CD4-positive, alpha-beta T cell treated with Interleukin-1 beta for 1 hour (primary cell): ENCODE measurements at regions not wholly inside any gene's neighbourhood (a gene's known extent, or its start where the extent isn't known, plus 50 kb on each side); places are given as distances from the start of the nearest gene placed in this dataset.
"Not testable (repeated sequence)": the region's sequence is repeated elsewhere in the genome, so short reads cannot be mapped to it uniquely, and the experiment has no call there.

Source experiments
- DNase-seq, 2 donors: peaks; one replicate each; pipeline ENCODE4 v3.0.0-alpha.2; 2020 to 2022

DNA sequence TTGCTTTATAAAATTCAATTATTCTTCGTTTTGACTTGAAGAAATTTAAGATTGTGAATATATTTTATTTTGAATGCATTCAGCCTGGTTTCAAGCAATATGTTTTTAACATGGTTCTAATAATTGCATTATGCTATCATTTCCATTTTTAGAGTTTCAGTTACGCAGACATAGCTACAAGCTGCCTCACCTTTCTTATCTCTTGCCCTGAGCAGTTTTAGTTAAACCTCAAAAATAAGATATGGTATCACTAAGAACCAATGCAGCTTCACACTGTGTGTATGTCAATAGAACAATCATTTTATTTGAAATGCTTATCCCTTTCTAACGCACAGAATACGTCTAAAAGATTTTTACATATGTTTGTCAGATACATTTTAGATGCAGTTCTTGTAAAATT lies 632.6 kb upstream of the KCND2 start:
- DNase-seq: no peak

DNA sequence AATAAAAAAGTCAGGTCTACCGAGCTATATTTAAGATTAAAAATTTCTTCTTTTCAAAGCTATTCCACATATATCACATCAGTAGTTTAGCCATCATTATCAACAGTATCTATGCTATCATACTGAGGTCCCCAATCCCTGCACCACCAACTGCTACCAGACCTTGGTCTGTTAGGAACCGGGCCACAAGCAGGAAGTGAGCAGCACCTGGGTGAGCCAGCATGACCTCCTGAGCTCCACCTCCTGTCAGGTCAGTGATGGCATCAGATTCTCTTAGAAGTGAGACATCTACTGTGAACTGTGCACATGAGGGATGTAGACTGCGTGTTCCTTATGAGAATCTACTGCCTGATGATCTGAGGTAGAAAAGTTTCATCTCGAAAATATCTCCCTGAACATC lies 632.1 kb upstream of the KCND2 start:
- DNase-seq: no peak

DNA sequence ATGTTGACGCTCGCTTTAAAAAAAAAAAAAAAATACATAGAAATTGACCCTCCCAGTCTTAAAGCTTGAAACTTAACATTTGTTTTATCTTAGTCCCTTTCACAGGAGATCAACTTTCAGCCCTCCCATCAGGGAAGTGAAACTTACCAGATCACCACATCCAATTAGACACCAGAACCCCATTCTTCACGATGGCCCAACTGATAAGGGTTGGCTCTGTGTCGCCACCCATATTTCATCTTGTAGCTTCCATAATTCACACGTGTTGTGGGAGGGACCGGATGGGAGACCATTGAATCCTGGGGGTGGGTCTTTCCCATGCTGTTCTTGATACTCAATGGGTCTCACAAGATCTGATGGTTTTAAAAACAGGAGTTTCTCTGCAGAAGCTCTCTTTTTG lies 629.4 kb upstream of the KCND2 start:
- DNase-seq: no peak

DNA sequence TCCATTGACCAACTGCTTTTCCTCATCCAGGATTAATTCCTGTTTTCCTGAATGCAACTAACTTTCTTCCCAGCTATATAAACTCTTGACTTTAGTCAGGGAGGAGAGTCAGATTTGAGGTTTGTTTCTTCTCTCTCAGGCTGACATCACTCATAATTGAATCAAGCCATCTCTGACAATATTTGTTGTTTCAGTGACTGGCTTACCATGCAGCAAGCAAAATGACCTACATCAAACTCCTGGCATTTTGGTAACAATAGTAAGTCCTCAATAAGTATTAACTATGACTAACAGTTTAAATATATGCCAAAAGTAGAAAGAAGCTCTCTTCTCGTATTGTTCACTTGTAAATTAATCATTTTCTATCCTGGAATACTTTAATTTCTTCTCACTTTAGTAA lies 625.7 kb upstream of the KCND2 start:
- DNase-seq: no peak

DNA sequence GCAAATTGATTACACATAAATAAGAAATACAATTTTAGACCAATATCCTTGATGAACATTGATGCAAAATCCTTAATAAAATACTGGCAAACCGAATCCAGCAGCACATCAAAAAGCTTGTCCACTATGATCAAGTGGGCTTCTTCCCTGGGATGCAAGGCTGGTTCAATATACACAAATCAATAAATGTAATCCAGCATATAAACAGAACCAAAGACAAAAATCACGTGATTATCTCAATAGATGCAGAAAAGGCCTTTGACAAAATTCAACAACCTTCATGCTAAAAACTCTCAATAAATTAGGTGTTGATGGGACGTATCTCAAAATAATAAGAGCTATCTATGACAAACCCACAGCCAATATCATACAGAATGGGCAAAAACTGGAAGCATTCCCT lies 624.2 kb upstream of the KCND2 start:
- not testable (repeated sequence) for DNase-seq

DNA sequence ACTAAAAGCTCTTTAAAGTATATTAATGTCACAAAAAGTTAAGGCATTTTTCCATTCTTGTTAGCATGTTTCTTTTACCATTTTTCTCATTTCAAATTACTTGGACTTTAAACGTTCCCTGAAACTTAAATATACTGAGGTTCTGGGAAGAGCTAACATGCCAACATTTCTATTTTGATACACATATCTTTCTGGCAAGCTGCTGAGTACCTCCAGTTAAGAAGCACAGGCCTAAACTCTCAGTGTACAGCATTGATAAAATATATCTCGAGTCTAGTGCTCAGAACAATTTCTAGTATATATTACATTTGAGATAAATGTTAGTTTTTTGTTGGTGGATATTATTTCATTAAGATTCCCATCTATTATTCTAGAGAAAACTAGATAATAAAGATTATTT lies 612.9 kb upstream of the KCND2 start:
- DNase-seq: no peak

DNA sequence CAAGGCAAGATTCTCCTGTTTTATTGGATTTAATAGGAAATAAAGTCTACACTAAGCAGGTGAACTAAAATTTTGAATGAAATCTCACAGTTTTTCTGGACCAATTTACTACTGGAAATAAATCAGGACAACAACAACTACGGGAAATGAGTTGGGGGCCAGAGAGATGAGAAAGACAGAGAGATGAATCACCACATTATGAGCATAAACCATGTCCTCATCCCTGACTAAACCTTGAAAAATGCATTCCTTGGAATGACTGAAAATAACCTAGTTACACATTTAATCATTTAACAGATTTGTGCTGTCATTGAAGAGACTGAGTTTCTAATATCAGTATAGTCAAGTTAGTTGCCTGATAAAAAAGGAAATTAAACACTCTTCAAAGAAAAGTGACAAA lies 608.4 kb upstream of the KCND2 start:
- DNase-seq: no peak

DNA sequence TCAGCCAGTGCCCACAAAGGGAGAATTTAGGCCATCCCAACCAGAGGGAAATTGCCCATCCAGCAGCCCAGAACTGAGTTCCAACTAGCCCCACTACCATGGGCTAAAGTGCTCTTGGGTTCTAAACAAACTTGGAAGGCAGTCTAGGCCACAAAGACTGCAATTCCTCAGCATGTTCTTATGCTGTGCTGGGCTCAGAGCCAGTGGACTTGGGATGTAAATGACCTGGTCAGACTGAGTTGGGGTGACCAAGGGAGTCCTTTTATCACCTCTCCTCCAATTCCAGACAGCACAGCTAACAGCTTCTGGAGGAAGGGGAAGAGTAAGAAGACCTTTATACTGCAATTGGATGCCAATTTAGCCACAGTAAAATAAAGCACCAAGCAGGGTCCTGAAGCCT lies 607.2 kb upstream of the KCND2 start:
- no peak for DNase-seq

DNA sequence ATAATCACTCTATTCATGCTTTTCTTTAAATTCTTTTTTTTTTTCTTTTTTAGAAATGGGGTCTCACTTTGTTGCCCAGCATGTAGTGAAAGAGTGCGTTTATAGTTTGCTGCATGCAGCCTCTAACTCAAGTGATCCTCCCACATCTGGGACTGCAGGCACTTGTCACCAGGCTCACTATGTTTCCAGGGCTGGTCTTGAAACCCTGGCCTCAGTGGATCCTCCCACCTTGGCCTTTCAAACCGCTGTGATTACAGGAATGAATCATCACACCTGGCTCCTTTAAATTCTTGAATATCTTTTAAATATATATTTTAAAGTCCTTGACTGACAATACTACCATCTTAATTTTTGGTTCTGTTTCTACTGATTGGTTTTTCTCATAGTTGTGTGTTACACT lies 591.6 kb upstream of the KCND2 start:
- no peak for DNase-seq

DNA sequence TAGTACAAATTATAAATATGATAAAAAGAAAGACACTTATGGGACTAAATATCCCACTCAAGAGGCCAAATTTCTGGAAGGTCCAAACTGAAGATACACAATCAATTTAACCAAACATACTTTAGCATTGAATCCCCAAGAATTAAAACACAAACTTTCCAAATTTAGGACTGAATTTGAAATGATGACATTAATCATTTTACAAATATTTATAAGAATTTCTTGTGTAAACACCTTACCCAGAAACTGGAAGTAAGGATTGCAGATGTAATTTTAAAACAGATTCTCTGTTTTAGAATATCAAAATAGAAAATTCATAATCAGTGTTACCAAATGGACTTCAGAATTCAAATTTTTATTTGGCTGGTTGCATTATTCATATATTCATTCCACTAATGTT lies 588.2 kb upstream of the KCND2 start:
- no peak for DNase-seq

DNA sequence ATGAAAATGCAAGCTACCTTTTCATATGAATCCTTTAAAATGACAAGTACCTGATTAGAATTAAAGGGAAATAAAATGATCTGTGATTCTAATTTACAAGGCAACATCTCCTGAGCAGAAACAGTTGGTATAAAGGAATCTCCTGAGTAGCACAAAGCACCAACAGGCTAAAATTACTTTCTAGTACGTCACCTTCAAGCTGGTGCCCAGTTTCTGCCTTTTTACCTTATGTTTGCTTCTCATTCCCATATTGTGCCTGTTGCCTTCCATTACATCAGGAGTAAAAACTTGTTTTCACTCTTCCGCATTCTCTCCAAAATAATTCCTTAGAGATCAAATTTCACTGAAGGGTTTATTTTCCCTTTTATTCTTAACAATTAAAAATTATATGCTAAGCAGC lies 587.1 kb upstream of the KCND2 start:
- DNase-seq: no peak

DNA sequence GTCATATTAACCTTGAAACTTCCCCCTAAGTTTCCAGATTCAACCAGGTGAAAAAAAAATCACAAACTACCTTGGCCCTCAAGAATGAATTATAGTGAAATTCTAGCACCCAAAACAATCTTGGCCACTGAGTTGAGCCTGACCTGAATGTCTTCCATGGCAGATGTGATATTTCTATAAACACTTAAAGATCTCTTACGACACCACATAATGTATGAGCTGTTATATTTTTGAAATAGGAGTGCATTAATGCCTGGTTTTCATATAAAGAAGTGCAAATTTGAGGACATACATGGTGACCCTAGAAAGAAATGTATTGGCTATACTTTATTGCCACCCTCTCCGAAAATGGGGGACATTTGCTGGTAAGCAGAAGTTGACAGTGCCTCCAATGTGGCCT lies 584.1 kb upstream of the KCND2 start:
- no peak for DNase-seq

DNA sequence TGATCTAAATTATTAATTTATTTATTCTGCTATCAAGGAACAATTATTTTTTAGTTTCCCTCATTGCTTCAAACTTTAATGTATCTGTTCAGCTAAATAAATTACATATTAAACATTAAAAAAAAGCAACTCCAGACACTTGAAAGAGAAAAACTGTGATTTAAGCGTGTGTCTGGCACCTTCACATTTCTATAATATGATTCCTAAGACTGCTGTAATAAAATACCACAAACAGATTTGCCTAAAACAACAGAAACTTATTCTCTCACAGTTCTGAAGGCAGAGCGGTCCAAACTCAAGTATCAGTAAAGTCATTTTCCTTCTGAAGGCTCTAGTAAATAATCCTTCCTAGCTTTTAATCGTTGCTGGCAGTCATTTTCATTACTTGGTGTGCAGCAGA lies 580.4 kb upstream of the KCND2 start:
- DNase-seq: no peak

DNA sequence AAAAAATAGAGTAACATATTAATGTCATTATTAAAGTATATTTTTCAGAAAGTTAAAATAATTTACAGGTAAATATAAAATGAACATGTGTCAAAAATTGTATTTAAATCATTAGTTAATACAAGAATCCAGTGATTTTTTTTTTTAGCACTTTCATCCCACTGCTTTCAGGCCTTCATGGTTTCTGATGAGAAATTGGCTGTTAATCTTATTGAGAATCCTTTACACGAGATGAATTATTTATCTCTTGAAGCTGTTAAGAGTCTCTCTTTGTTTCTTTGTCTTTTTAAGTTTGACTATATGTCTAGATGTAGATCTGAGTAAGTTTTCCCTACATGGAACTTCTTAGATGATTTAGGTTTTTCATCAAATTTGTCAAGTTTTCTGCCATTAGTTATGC lies 578.5 kb upstream of the KCND2 start:
- DNase-seq: no peak

DNA sequence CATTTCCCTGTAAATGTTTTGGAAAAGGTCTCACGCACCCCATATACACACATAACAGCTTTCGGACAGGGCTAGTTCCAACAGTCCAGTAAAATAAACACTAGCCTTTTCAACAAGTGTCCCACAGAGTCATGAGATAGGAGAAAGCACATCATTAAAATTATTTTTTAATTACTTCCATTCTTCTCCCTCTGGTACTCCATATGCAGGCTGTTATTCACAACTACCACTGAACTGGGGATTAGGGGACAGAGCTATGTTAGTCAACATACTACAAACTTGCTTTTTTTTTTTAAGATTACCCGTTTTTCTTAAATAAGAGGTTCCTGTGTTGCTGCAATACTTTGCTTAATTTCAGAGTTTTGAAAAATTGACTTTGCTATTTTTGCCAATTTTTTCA lies 576.6 kb upstream of the KCND2 start:
- DNase-seq: no peak

DNA sequence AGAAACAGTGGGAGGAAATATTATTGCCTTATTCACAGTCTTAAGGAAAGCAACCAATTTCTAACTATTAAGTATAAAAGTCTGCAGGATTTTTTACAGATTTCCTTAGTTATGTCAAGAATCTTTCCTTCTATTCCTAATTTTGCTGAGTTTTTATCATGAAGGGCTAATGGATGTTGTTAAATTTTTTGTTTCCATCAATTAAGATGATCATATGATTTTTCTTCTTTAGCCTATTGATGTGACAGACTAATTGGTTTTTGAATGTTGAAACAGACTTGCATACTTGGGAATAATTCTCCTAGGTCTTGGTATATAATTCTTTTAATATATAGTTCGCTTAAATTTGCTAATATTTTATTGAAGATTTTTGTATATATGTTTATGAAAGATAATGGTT lies 569.1 kb upstream of the KCND2 start:
- no peak for DNase-seq

DNA sequence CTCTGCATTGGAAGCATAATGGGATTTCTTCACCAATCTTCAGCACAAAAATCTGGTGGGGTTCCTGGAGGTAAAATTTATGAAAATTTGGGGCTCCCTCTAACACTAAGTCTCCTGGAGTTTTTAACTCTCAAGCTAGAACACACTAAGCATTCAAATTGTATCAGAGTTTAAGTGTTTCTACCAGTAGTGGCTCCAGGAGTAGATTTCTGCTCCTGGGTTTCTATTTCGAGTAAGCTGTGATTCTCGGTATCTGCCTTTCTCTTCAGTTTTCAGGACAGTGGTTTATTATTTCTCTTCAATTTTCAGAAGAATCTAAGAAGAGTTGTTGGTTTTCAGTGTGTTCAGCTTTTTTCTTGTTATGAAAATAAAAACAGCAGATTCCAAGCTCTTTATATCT lies 566.4 kb upstream of the KCND2 start:
- no peak for DNase-seq

DNA sequence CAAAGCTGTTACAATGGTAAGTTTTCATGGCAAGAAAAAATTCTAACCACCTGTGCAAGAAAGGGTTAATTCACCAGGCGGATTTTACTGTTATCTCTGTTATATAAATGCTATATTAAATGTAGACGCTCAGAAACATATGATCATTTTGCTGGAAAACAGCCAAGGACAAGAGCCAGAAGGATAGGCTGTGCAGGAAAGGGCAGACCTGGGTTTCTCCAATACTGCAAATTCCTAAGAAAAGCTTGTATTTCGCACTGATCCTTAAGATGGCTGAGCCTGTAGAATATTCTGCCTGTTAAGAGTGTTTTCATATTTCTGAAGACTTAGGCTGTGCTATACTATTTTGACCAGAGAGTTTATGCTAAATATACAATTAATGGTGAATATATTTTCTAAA lies 564.1 kb upstream of the KCND2 start:
- DNase-seq: no peak

DNA sequence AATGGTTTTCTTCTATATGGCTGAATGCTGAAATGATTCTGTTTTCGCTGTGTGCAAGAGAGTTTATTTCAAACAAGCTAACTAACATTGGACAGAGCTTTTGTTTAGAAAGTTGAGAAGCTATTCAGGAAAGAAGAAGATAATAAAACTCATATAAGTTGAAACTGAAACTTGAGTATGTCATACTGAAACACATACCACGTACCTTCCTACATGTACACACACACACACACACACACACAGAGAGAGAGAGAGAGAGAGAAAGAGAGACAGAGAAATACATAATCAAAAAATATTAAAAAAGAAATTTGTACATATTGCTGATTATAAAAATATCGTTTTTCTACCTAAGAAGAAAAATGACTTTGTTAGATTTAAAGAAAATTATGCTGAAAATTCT lies 561.9 kb upstream of the KCND2 start:
- DNase-seq: no peak

DNA sequence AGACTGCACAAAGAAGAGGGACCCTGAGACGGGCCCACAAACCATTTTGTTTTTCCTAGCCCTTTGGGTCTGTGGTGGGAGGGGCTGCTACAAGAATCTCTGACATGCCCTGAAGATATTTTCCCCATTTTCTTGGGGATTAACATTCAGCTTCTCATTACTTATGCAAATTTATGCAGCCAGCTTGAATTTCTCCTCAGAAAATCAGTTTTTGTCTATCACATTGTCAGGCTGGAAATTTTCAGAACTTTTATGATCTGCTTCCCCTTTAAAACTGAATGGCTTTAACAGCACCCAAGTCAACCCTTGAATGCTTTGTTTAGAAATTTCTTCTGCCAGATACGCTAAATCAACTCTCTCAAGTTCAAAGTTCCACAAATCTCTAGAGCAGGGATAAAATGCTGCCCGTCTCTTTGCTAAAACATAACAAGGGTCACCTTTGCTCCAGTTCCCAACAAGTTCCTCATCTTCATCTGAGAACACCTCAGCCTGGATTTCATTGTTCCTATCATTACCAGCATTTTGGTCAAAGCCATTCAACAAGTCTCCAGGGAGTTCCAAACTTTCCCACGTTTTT lies 560.0 kb upstream of the KCND2 start:
- DNase-seq: no peak

DNA sequence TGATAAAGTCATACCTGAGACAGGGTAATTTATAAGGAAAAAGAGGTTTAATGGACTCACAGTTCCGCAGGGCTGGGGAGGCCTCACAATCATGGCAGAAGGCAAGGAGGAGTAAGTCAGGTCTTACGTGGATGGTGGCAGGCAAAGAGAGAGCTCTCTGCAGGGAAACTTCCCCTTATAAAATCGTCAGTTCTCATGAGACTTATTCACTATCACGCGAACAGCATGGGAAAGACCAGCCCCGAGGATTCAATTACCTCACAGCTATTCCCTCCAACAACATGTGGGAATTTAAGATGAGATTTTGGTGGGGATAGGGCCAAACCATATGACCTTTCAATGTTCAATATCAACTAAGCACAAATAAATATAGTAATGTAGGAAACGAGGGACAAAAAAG lies 559.4 kb upstream of the KCND2 start:
- DNase-seq: no peak

DNA sequence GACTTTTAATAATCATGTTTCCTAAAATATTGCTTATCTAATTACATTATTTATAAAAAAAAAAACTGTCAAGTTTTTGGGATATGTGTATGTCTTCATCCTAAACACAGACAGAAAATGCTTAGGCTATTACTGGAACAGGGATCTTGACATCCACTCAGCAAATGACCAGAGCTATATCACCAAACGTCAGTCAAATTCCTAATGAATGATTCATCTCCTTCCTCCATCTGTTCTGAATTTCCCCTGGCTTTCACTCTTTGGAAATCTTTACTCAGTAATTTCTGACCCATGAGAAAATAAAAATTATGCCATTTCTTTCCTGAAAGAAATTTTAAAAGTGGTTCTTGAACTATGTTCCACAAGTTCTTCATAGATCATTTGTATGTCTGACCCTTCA lies 552.4 kb upstream of the KCND2 start:
- DNase-seq: no peak

DNA sequence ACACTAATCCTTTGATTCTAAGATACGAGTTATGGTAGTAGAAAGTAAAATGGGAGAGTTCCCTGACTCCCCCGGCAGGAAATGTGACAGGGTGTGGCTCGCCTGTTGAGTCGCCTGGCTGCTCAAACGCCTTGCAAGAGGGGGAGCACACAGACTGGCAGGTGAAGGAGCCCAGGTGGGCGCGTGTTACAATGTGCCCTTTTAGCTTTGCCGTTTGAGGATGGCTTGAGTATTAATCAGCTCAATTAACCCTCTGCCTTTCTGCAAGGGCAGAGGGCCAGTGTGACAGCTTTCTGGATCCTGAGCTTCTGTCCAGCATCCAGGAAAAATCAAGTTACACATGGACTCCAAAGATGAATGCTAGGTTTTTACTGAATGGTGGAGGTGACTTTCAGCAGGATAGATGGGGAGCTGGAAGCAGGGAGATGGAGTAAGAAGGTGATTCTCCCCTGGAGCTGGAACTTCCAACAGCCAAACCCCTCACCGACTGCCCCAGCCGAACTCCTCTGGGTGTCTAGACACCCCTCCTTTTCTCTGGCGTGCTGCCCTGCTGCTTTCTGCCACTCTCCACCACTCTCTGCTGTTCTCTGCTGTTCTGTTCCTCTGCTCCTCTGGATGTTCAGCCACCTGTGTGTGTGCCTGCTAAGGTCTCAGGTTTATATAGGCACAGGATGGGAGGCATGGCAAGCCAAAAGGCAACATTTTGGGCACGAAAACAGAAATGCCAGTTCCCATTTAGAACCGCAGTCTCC lies 548.8 kb upstream of the KCND2 start:
- no peak for DNase-seq

DNA sequence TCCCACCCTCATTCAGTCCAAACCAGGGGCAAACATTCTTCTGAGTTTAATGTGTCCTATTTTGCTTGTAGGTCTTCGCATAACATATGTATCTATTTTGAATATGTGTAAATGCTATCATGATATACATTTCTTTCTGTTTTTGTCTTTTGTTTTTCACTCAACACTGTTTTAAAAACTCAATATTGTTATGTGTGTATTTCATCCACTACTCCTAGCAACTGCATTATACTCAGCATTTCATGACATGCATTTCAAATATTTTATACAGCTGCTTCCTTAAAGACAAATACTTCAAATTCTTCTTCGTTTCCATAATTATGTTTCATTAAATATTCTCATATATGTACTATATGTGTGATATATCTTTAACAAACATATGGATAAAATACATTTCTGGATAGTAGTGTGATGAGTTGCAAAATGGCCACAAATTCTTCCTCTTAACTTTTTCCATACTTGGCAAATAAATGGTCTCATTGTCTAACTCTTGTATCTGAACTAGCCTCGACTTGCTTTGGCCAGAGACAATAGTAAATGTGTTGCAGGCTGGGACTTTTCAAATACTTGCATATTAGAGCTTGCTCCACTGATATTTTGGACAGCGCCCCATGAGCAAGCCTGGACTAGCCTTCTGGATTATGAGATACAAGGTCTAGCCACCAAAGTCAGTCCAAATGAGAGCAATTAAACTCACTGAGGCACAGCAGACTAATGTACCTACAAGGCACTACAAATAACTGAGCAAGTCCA lies 539.7 kb upstream of the KCND2 start:
- DNase-seq: no peak

DNA sequence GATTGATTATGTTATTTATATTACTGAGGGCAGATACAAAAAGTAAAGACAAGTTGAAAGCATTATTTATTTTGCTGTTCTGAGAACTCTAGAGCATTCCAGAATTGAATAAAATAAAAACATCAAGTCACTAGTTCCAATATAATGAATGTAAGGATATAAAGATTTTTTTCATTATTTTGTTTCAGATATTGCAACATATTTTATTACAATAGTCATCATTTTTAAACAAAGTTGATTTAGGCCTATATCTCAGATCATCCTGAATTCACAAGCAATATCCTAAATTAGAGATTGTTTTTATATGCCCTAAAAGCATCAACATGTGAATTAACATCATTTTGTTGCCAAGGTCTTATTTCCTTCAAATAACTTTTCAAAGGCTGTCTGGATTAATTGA lies 535.6 kb upstream of the KCND2 start:
- DNase-seq: no peak
